ENCODE measurements at regions not wholly inside any gene's neighbourhood (a gene's known extent, or its start where the extent isn't known, plus 50 kb on each side); places are given as distances from the start of the nearest gene placed in this dataset.
"Not testable (repeated sequence)": the region's sequence is repeated elsewhere in the genome, so short reads cannot be mapped to it uniquely, and the experiment has no call there.

DNA sequence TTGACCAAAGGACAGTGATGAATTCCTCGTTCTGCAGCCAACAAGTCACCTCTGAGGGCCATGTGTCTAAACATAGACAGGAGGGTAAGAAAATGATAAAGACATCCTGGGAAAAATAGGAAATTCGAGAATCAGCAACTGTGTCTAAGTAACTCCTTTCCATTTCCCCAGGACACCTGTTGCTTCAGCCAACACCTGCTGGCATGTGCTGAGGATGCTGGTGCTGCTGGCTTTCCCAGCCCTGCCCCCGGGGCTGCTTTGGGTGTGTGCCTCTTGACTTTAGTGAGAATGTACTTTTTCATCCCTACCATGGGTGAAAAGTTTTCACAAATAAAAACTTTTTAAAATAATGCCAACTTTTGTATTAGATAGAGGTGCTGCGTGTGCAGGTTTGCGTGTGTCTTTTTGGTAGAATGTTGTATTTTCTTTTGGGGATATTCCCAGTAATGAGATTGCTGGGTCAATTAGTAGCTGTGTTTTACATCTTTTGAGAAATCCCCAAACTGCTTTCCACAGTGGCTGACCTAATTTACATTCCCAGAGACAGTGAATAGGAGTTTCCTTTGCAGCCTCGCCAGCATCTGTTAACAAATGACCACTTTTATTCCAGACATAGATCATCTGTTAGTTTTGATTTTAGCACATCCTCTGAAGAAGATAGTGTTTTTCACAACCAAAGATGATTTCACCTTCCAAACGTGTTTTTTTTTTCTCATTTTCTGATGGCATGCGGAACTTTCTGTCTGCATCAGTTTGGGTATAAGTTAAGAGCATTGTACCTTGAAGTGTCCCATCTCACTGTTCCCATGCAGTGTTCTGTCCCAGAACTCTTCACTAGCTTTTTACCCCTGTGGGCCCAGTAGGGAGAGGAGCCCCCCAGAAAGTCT lies 104.2 kb upstream of the ACBD5 start:
- DNase-seq: no peak

DNA sequence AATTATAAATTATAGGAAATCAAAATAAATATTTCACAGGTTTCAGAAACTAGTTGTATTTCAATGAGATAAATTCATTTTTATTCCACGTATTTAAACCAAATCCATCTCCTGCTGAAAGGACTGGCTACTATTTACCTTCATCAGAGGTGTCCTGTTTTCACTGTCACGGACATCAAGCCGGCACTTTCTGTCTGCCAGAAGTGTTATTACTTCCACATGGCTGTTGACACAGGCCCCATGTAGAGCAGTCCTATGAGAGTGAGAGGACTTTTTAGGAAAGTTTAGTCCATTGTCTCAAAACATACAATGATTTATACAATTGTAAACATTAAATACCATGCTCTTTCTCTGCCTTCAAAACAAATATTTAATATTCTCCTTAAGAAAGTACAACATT lies 100.4 kb upstream of the ACBD5 start:
- no peak for DNase-seq

DNA sequence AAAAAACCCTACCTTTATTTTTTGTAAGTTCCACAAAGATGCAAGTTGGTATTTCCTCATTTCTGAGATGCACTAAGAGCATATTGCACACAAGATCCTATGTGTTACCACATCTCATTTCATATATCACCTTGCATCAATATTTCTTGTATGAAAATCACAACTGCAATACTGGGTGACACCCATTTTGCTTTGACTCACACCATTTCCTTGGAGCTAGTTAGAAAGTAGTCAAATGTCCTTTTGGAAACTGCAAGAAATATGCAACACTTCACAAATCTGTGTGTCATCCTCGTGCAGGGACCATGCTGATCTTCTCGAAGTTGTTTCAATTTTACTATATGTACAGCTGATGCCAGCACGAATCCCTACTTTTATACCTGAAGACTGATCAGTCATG lies 94.6 kb upstream of the ACBD5 start:
- not testable (repeated sequence) for DNase-seq

DNA sequence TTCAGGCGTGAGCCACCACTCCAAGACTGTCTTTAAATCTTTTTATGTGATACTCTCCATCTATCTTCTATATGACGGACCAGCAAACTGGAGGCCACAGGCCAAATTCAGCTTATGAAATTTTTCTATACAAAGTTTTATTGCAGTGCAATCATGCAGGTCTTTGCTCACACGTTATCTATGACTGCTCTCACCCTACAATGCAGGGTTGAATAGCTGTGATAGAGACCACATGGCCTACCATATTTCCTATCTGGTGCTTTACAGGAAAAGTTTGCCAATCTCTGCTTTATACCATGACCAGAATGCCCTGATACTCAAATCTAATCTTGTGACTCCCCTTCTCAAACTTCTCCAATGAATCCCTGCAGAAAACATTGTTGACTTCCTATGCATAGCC lies 89.5 kb upstream of the ACBD5 start:
- DNase-seq: no peak

DNA sequence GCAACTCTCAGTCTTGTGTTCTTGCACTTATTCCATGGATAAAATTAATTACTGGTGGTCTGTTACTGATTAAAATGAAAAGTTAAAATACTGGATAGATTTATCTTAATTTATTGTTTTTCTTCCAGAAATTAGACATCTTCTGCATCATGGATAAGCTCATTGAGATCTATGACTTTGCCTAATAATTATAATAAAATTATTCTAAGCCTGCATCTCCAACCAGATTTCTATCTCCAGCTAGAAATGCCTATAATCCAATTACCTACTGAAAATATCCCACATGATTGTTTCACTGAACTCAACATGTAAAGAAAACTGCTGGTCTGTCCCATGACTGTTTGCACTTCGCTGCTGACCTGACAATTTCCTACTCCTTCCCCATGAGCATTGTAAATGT lies 88.3 kb upstream of the ACBD5 start:
- DNase-seq: no peak

DNA sequence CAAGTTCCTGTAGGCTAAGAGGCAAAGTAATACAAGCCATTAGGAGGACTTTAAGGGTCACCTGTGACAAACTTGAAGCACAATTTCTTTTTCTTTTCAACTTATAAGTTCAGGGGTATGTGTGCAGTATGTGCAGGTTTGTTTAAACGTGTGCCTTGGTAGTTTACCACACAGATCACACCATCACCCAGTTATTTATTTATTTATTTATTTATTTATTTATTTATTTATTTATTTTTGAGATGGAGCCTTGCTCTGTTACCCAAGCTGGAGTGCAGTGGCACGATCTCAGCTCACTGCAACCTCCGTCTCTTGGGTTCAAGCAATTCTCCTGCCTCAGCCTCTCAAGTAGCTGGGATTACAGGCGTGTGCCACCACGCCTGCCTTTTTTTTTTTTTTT lies 86.2 kb upstream of the ACBD5 start:
- DNase-seq: not testable (repeated sequence)

DNA sequence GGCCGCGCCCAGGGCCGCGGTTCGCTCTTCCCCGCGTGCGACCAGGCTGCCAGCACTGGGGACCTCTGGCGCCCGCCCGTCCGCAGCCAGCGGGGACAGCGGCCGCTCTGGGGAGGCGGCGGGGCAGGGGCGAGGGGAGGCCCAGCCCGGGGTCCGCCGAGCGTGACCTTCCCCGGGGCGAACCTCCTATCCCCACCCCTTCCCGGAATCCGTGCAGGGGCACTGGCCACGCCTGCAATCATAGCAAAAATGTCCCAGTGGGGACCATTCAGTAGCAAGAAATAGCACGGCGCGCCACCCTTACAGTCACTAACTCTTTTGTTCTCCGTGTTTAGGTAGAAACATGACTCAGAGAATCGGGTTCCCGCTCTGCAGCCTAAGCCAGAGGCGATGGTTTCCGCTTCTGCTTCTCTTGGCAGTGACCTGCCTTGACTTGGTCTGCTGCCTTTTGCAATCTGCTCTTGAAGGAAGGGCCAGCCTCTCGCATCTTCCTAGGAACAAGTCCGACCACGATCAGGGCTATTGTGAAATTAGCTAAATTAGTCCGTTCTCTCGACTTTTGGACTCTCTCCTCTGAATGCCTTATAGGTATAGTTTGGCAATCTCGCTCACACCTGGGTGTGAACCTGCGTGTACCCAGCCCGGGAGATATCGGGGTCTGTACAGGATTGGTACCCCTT lies 79.3 kb upstream of the ACBD5 start:
- DNase-seq: peak; percentile 9

DNA sequence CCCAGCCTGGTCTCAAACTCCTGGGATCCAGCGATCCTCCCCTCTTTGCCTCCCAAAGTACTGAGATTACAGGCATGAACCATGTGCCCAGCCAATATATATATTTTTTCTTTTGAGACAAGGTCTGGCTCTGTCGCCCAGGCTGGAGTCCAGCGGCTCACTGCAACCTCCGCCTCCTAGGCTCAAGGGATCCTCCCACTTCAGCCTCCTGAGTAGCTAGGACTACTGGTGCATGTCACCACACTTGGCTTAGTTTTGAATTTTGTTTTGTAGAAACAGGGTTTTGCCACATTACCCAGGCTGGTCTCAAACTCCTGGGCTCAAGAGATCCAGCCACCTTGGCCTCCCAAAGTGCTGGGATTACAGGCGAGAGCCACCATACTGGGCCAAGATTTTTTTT lies 78.5 kb upstream of the ACBD5 start:
- not testable (repeated sequence) for DNase-seq

DNA sequence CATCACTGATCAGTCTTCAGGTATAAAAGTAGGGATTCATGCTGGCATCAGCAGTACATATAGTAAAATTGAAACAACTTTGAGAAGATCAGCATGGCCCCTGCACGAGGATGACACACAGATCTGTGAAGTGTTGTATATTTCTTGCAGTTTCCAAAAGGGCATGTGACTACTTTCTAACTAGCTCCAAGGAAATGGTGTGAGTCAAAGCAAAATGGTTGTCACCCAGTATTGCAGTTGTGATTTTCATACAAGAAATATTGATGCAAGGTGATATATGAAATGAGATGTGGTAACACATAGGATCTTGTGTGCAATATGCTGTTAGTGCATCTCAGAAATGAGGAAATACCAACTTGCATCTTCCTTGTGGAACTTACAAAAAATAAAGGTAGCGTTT lies 74.5 kb upstream of the ACBD5 start:
- not testable (repeated sequence) for DNase-seq

DNA sequence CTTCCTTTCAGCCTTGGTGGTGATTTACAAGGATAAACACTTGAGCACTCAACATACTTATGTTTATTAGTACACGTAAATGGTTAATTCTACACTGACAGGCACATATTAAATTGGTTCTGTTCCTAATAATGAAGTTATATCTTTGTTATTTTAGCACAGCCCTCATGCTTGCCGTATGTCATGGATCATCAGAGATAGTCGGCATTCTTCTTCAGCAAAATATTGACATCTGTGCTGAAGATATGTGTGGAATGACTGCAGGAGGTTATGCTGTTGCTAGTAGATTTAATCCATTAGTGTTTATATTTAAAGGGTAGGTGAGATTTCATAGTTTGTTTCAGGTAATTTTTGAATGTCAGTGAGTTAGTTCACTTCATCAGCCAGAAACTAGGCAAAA lies 73.0 kb upstream of the ACBD5 start:
- not testable (repeated sequence) for DNase-seq

DNA sequence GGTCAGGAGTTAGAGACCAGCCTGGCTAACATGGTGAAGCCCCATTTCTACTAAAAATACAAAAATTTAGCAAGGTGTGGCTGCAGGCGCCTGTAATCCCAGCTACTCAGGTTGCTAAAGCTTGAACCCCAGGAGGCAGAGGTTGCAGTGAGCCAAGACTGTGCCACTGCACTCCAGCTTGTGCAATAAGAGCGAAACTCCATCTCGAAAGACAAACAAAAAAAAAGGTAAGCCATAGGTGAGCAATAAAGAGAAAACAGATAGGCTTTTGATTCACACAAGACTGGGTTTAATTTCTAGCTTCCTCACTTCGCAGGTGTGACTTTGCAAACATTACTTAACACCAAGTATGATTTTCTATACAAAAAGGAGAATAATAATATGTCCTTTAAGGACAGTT lies 72.3 kb upstream of the ACBD5 start:
- DNase-seq: no peak

DNA sequence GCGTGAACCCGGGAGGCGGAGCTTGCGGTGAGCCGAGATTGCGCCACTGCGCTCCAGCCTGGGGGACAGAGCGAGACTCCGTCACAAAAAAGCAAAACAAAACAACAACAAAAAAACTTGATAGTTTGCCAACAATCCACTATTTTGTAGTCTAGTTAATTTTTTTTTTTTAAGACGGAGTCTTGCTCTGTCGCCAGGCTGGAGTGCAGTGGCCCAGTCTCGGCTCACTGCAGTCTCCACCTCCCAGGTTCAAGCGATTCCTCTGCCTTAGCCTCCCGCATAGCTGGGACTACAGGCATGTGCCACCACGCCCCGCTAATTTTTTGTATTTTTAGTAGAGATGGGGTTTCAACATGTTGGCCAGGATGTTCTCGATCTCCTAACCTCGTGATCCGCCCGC lies 71.2 kb upstream of the ACBD5 start:
- not testable (repeated sequence) for DNase-seq

DNA sequence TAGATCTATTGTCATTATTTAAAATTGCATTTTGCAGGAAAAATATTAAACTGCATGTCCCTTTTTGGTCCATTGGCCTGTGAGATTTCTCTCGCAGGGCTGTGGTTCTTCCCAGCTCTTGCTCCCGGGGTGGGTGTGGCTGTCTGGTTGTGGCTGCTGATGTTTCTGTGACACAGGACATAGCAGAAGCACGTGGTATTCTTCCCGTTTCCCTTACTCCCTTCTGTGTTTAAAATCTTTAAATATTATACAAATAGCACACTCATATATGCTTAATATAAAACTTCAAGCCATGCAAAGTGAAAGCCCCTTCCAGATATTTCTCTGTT lies 57.9 kb upstream of the ACBD5 start:
- DNase-seq: not testable (repeated sequence)

DNA sequence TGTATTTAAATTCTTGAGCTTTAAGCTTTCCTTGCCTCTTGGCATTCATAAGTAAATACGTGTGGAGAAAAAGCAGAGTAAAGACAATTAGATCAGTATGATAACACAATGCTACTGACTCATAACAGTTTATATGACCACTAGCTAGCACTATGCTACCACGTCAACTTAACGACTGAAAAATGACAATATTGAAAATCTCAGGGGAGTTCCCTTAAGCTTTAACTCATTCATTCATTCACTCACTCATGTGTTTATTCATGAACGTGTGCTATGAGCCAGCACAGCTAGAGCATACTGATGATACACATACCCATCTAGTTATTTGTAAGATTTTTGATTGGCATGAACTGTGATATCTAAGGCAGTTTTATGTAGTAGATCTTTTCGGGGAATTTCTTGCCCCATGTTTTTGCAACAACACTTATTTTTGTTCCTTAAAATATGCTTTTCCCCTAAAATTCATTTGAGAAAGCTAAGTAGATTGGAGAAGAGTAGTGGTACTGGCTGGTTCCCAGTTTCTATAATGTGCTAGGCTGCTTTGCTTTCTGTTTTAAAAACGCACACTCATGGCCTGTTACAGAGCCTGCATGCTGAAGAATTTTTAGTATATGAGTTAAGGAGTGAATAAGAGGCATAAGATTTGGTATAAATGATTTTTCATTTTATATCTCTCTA lies 57.4 kb upstream of the ACBD5 start:
- no peak for DNase-seq

DNA sequence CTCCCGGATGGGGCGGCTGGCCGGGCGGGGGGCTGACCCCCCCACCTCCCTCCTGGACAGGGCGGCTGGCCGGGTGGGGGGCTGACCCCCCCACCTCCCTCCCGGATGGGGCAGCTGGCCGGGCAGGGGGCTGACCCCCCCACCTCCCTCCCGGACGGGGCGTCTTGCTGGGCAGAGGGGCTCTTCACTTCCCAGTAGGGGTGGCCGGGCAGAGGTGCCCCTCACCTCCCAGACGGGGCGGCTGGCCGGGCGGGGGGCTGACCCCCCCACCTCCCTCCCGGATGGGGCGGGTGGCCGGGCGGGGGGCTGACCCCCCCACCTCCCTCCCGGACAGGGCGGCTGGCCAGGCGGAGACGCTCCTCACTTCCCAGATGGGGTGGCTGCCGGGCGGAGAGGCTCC lies 55.7 kb upstream of the ACBD5 start:
- not testable (repeated sequence) for DNase-seq

DNA sequence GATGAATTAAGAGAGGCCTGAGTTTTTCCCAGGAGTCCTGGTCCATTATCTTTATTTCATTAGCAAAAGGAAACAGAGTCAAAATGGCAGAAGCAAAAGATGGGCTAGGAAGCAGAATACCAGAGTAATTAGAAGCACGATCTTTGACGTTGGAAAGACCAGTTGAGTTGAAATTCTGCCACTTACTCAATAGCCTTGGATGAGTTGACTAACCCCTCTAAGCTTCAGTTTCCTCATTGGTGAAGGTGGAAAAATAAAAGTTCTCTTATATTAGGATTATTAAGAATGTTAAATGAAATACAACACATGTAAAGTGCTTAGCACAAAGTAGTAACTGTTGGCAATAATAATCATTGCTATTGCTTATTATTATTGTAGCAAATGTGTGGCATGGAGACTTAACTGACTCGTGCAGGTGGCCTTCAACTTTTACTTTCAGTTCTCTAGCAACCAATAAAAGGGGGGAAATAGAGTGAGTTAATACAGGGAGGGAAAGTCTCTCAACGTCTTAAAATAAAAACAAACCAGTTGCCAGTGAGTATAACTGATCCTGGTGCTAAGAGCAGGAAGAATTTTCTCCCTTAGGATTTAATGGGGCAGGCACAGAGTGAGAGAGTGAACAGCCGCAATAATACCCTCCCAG lies 50.8 kb upstream of the ACBD5 start:
- not testable (repeated sequence) for DNase-seq
